WTC11 (cell line): ENCODE measurements at regions not wholly inside any gene's neighbourhood (a gene's known extent, or its start where the extent isn't known, plus 50 kb on each side); places are given as distances from the start of the nearest gene placed in this dataset.

Source experiments
- ATAC-seq: fragments of 200-7000 bp; cut with Tn5 transposase; 2 replicates; pipeline ENCODE4 v1.10.0; 2021; ENCODE audit warnings: mild to moderate bottlenecking, moderate library complexity
- CTCF ChIA-PET: fragments of 300-600 bp; sonication (Branson Sonifier 250); formaldehyde crosslinking; loops from one replicate; lab custom pipeline; 2021; ENCODE audit warnings: antibody characterized with exemption; lab: Charles Lee
- POLR2A ChIA-PET: fragments of 350-600 bp; sonication (Branson Sonifier 250); formaldehyde crosslinking; loops from one replicate; lab custom pipeline; 2021; ENCODE audit warnings: antibody characterized with exemption; lab: Charles Lee
- DNase-seq: peaks from one replicate; pipeline ENCODE4 v3.0.0; 2021; ENCODE audit warnings: low spot score
- H3K27ac Mint-ChIP-seq: 2 replicates; pipeline ENCODE4 v1.8.0; 2021; ENCODE audit warnings: mixed read lengths
- H3K27me3 Mint-ChIP-seq: 2 replicates; pipeline ENCODE4 v1.8.0; 2021; ENCODE audit warnings: low read depth, mild to moderate bottlenecking, moderate library complexity, mixed read lengths
- H3K36me3 Mint-ChIP-seq: 2 replicates; pipeline ENCODE4 v1.8.0; 2021; ENCODE audit warnings: mixed read lengths
- H3K4me1 Mint-ChIP-seq: 2 replicates; pipeline ENCODE4 v1.8.0; 2022; ENCODE audit warnings: mixed read lengths
- H3K4me3 Mint-ChIP-seq: 2 replicates; pipeline ENCODE4 v1.8.0; 2021; ENCODE audit warnings: mild to moderate bottlenecking, moderate library complexity, mixed read lengths
- H3K9me3 Mint-ChIP-seq: 2 replicates; pipeline ENCODE4 v1.8.0; 2021; ENCODE audit warnings: mixed read lengths
- CREM ChIP-seq: sonication (generic); formaldehyde crosslinking; IDR thresholded peaks from 2 replicates; pipeline ENCODE4 v1.8.1; 2022; ENCODE audit warnings: mild to moderate bottlenecking, missing genetic modification reagents, moderate library complexity
- ESRRA ChIP-seq: sonication (generic); formaldehyde crosslinking; IDR thresholded peaks from 2 replicates; pipeline ENCODE4 v1.8.1; 2022; ENCODE audit warnings: mild to moderate bottlenecking, missing genetic modification reagents, borderline replicate concordance
- ETV6 ChIP-seq: sonication (generic); formaldehyde crosslinking; IDR thresholded peaks from 2 replicates; pipeline ENCODE4 v1.8.1; 2022; ENCODE audit warnings: mild to moderate bottlenecking, missing genetic modification reagents
- FOXK1 ChIP-seq: sonication (generic); formaldehyde crosslinking; IDR thresholded peaks from 2 replicates; pipeline ENCODE4 v1.8.0; 2022; ENCODE audit warnings: mild to moderate bottlenecking, moderate library complexity, missing genetic modification reagents
- IRF2 ChIP-seq: sonication (generic); formaldehyde crosslinking; IDR thresholded peaks from 2 replicates; pipeline ENCODE4 v1.8.0; 2022; ENCODE audit warnings: low read depth, missing genetic modification reagents, borderline replicate concordance
- NFATC4 ChIP-seq: fragments of 250-450 bp; sonication (Bioruptor Pico); IDR thresholded peaks from 2 replicates; pipeline ENCODE4 v1.9.0; 2021; ENCODE audit warnings: mild to moderate bottlenecking
- NR2C2 ChIP-seq: sonication (generic); formaldehyde crosslinking; IDR thresholded peaks from 2 replicates; pipeline ENCODE4 v1.8.0; 2022; ENCODE audit warnings: mild to moderate bottlenecking, missing genetic modification reagents
- OVOL2 ChIP-seq: fragments of 250-450 bp; sonication (Bioruptor Pico); IDR thresholded peaks from 2 replicates; pipeline ENCODE4 v1.9.0; 2021; ENCODE audit warnings: mild to moderate bottlenecking, borderline replicate concordance
- TEAD1 ChIP-seq: sonication (generic); formaldehyde crosslinking; IDR thresholded peaks from 2 replicates; pipeline ENCODE4 v1.8.0; 2022; ENCODE audit warnings: mild to moderate bottlenecking, missing genetic modification reagents
- TEAD4 ChIP-seq: sonication (generic); formaldehyde crosslinking; IDR thresholded peaks from 2 replicates; pipeline ENCODE4 v1.8.0; 2022; ENCODE audit warnings: mild to moderate bottlenecking, missing genetic modification reagents
- ZBTB21 ChIP-seq: sonication (generic); formaldehyde crosslinking; IDR thresholded peaks from 2 replicates; pipeline ENCODE4 v1.8.1; 2023; ENCODE audit warnings: mild to moderate bottlenecking, missing genetic modification reagents, borderline replicate concordance
- ZNF138 ChIP-seq: sonication (generic); formaldehyde crosslinking; conservative IDR thresholded peaks from 2 replicates; pipeline ENCODE4 v1.8.1; 2022; ENCODE audit warnings: mild to moderate bottlenecking, moderate library complexity, missing genetic modification reagents
- ZNF396 ChIP-seq: fragments of 250-450 bp; sonication (Bioruptor Pico); IDR thresholded peaks from 2 replicates; pipeline ENCODE4 v1.8.0; 2021; ENCODE audit warnings: mild to moderate bottlenecking, moderate library complexity, borderline replicate concordance
- ZNF423 ChIP-seq: fragments of 250-450 bp; sonication (Bioruptor Pico); IDR thresholded peaks from 2 replicates; pipeline ENCODE4 v2.1.2; 2022; ENCODE audit warnings: mild to moderate bottlenecking, moderate library complexity
- ZNF671 ChIP-seq: fragments of 250-450 bp; sonication (Bioruptor Pico); IDR thresholded peaks from 2 replicates; pipeline ENCODE4 v1.8.0; 2021; ENCODE audit warnings: mild to moderate bottlenecking
- TF ChIP-seq, protein P1 (sequence below): sonication (generic); formaldehyde crosslinking; IDR thresholded peaks from 2 replicates; pipeline ENCODE4 v1.8.1; 2022; ENCODE audit warnings: low read depth, missing genetic modification reagents, borderline replicate concordance
- TF ChIP-seq, protein P2 (sequence below): fragments of 200-600 bp; IDR thresholded peaks from 2 replicates; pipeline ENCODE4 v1.8.0; 2022; ENCODE audit warnings: antibody characterized with exemption
- TF ChIP-seq, protein P3 (sequence below): sonication (generic); formaldehyde crosslinking; IDR thresholded peaks from 2 replicates; pipeline ENCODE4 v1.8.1; 2023; ENCODE audit warnings: mild to moderate bottlenecking, missing genetic modification reagents, moderate library complexity
- TF ChIP-seq, protein P4 (sequence below): fragments of 250-450 bp; sonication (Bioruptor Pico); conservative IDR thresholded peaks from 2 replicates; pipeline ENCODE4 v1.9.0; 2021; ENCODE audit warnings: mild to moderate bottlenecking
- TF ChIP-seq, protein P5 (sequence below): sonication (generic); formaldehyde crosslinking; conservative IDR thresholded peaks from 2 replicates; pipeline ENCODE4 v1.8.1; 2022; ENCODE audit warnings: mild to moderate bottlenecking, missing genetic modification reagents
- TF ChIP-seq, protein P6 (sequence below): fragments of 250-450 bp; sonication (Bioruptor Pico); IDR thresholded peaks from 2 replicates; pipeline ENCODE4 v1.9.0; 2021; ENCODE audit warnings: mild to moderate bottlenecking
- TF ChIP-seq, protein P7 (sequence below): fragments of 250-450 bp; sonication (Bioruptor Pico); IDR thresholded peaks from 2 replicates; pipeline ENCODE4 v1.8.0; 2021; ENCODE audit warnings: mild to moderate bottlenecking
- TF ChIP-seq, protein P8 (sequence below): sonication (generic); formaldehyde crosslinking; IDR thresholded peaks from 2 replicates; pipeline ENCODE4 v1.8.1; 2023; ENCODE audit warnings: mild to moderate bottlenecking, moderate library complexity, missing genetic modification reagents

DNA sequence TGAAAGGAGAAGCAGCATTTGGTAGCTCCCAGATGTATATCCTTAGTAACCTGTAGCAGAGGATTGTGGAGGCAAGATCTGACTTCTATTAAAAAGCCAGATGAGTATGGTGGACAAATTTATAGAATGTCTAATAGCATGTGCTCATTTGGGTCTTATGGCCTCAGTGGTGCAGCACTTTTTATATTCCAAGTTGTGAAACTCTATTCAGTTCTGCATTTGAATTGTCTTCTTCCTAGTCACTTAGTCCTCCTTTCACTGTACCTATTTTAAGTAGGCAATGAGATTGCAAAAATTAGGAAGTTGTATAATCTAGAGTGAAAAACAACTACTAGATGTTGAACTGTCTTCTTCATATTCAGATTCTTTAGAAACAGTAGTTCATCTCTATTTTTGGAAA, 412.5 kb upstream of the PCDH9 start:
- H3K4me3 Mint-ChIP-seq, result no peak overlapping the region
- H3K4me1 Mint-ChIP-seq, result peaks cover 24% of the 10 kb centered on the region
- no peaks in the 10 kb centered on the region for H3K27me3 Mint-ChIP-seq
- POLR2A ChIA-PET, result no interaction called here
- H3K9me3 Mint-ChIP-seq, result peaks cover 8% of the 10 kb centered on the region
- CTCF ChIA-PET, result no interaction called here
- DNase-seq (no peak), ATAC-seq (no peak)
- TF ChIP-seq, protein P1, sequence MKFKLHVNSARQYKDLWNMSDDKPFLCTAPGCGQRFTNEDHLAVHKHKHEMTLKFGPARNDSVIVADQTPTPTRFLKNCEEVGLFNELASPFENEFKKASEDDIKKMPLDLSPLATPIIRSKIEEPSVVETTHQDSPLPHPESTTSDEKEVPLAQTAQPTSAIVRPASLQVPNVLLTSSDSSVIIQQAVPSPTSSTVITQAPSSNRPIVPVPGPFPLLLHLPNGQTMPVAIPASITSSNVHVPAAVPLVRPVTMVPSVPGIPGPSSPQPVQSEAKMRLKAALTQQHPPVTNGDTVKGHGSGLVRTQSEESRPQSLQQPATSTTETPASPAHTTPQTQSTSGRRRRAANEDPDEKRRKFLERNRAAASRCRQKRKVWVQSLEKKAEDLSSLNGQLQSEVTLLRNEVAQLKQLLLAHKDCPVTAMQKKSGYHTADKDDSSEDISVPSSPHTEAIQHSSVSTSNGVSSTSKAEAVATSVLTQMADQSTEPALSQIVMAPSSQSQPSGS (CRISPR knock-in tag), result no peak
- TF ChIP-seq ZBTB21 (CRISPR knock-in tag) (no peak), TEAD4 (CRISPR knock-in tag) (no peak), TEAD1 (CRISPR knock-in tag) (no peak), ESRRA (no peak), ZNF423 (CRISPR knock-in tag) (no peak), ZNF396 (no peak), OVOL2 (no peak), ZNF671 (CRISPR knock-in tag) (no peak)
- TF ChIP-seq, protein P2, sequence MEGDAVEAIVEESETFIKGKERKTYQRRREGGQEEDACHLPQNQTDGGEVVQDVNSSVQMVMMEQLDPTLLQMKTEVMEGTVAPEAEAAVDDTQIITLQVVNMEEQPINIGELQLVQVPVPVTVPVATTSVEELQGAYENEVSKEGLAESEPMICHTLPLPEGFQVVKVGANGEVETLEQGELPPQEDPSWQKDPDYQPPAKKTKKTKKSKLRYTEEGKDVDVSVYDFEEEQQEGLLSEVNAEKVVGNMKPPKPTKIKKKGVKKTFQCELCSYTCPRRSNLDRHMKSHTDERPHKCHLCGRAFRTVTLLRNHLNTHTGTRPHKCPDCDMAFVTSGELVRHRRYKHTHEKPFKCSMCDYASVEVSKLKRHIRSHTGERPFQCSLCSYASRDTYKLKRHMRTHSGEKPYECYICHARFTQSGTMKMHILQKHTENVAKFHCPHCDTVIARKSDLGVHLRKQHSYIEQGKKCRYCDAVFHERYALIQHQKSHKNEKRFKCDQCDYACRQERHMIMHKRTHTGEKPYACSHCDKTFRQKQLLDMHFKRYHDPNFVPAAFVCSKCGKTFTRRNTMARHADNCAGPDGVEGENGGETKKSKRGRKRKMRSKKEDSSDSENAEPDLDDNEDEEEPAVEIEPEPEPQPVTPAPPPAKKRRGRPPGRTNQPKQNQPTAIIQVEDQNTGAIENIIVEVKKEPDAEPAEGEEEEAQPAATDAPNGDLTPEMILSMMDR, result no peak
- TF ChIP-seq, protein P3, sequence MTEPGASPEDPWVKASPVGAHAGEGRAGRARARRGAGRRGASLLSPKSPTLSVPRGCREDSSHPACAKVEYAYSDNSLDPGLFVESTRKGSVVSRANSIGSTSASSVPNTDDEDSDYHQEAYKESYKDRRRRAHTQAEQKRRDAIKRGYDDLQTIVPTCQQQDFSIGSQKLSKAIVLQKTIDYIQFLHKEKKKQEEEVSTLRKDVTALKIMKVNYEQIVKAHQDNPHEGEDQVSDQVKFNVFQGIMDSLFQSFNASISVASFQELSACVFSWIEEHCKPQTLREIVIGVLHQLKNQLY (CRISPR knock-in tag), result no peak
- TF ChIP-seq, protein P4, sequence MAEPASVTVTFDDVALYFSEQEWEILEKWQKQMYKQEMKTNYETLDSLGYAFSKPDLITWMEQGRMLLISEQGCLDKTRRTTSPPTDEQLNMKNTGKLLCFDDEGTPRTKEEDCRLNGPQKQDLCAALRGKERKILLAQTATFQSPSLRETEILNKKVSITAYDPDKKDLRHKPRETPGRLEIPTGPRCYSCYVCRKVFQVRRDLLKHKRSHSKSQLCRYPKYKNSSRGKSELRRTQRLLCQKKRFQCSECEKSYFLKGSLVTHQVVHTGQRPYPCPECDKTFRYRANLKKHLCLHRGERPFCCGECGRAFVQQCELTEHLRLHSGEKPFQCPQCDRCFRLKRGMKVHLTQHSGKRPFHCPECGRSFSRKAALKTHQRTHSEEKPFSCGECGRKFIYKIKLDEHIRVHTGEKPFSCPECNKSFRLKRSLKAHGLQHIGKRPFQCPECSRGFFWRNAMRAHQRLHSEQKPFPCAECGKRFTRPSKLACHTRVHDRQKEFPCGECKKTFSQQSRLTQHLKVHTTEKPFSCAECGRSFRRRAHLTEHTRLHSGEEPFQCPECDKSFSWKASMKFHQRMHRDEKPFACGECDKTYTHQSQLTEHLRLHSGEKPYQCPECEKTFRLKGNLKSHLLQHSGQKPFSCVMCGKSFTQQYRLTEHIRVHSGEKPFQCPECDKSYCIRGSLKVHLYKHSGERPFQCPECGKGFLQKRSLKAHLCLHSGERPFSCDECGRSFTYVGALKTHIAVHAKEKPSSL (CRISPR knock-in tag), result no peak
- TF ChIP-seq, protein P5, sequence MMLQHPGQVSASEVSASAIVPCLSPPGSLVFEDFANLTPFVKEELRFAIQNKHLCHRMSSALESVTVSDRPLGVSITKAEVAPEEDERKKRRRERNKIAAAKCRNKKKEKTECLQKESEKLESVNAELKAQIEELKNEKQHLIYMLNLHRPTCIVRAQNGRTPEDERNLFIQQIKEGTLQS, result no peak
- TF ChIP-seq, protein P6, sequence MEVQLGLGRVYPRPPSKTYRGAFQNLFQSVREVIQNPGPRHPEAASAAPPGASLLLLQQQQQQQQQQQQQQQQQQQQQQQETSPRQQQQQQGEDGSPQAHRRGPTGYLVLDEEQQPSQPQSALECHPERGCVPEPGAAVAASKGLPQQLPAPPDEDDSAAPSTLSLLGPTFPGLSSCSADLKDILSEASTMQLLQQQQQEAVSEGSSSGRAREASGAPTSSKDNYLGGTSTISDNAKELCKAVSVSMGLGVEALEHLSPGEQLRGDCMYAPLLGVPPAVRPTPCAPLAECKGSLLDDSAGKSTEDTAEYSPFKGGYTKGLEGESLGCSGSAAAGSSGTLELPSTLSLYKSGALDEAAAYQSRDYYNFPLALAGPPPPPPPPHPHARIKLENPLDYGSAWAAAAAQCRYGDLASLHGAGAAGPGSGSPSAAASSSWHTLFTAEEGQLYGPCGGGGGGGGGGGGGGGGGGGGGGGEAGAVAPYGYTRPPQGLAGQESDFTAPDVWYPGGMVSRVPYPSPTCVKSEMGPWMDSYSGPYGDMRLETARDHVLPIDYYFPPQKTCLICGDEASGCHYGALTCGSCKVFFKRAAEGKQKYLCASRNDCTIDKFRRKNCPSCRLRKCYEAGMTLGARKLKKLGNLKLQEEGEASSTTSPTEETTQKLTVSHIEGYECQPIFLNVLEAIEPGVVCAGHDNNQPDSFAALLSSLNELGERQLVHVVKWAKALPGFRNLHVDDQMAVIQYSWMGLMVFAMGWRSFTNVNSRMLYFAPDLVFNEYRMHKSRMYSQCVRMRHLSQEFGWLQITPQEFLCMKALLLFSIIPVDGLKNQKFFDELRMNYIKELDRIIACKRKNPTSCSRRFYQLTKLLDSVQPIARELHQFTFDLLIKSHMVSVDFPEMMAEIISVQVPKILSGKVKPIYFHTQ (CRISPR knock-in tag), result no peak
- TF ChIP-seq, protein P7, sequence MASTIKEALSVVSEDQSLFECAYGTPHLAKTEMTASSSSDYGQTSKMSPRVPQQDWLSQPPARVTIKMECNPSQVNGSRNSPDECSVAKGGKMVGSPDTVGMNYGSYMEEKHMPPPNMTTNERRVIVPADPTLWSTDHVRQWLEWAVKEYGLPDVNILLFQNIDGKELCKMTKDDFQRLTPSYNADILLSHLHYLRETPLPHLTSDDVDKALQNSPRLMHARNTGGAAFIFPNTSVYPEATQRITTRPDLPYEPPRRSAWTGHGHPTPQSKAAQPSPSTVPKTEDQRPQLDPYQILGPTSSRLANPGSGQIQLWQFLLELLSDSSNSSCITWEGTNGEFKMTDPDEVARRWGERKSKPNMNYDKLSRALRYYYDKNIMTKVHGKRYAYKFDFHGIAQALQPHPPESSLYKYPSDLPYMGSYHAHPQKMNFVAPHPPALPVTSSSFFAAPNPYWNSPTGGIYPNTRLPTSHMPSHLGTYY (CRISPR knock-in tag), result no peak
- H3K36me3 Mint-ChIP-seq, result no peaks in the 10 kb centered on the region
- no peak overlapping the region for H3K27ac Mint-ChIP-seq

DNA sequence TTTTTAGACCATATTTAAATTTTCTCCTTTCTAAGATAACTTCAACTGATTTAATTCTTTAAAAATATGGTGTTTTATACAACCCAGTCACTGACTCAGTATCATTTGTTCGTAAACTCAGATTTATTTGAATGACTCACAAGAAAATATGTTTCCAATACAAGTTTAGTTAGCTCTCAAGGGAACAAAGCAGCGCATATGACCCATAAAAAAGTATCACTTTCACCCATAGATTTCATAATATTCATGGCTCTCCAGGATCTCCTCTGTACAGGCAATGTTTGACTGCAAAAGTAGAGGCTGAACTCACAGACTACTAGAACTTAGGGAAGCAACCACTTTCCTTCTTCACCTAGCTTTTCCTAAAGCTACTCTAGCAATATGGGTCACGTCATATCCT, 405.6 kb upstream of the PCDH9 start:
- CTCF ChIA-PET, result no interaction called here
- POLR2A ChIA-PET, result no interaction called here
- DNase-seq, result no peak
- H3K27ac Mint-ChIP-seq, result no peak overlapping the region
- peaks cover 3% of the 10 kb centered on the region for H3K4me1 Mint-ChIP-seq
- no peak overlapping the region for H3K4me3 Mint-ChIP-seq
- ATAC-seq, result no peak
- no peaks in the 10 kb centered on the region for H3K27me3 Mint-ChIP-seq
- peaks cover 6% of the 10 kb centered on the region for H3K9me3 Mint-ChIP-seq
- H3K36me3 Mint-ChIP-seq, result no peaks in the 10 kb centered on the region
- TF ChIP-seq TEAD4 (CRISPR knock-in tag), result no peak
- TF ChIP-seq CREM (CRISPR knock-in tag), result no peak
- TF ChIP-seq IRF2 (CRISPR knock-in tag), result no peak
- TF ChIP-seq ZNF138 (CRISPR knock-in tag), result no peak
- TF ChIP-seq ETV6 (CRISPR knock-in tag), result no peak
- TF ChIP-seq ZNF396, result no peak
- TF ChIP-seq NR2C2 (CRISPR knock-in tag), result no peak
- no peak for TF ChIP-seq ZNF423 (CRISPR knock-in tag)
- no peak for TF ChIP-seq NFATC4 (CRISPR knock-in tag)
- TF ChIP-seq, protein P8, sequence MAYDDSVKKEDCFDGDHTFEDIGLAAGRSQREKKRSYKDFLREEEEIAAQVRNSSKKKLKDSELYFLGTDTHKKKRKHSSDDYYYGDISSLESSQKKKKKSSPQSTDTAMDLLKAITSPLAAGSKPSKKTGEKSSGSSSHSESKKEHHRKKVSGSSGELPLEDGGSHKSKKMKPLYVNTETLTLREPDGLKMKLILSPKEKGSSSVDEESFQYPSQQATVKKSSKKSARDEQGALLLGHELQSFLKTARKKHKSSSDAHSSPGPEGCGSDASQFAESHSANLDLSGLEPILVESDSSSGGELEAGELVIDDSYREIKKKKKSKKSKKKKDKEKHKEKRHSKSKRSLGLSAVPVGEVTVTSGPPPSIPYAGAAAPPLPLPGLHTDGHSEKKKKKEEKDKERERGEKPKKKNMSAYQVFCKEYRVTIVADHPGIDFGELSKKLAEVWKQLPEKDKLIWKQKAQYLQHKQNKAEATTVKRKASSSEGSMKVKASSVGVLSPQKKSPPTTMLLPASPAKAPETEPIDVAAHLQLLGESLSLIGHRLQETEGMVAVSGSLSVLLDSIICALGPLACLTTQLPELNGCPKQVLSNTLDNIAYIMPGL (CRISPR knock-in tag), result no peak
- no peak for TF ChIP-seq FOXK1
